Kidney glomerular epithelial cell (primary cell): ENCODE measurements at regions not wholly inside any gene's neighbourhood (a gene's known extent, or its start where the extent isn't known, plus 50 kb on each side); places are given as distances from the start of the nearest gene placed in this dataset.

Experiments used
- DNase-seq: peaks from one replicate; lab custom pipeline; 2025; lab: John Stamatoyannopoulos, UW

DNA sequence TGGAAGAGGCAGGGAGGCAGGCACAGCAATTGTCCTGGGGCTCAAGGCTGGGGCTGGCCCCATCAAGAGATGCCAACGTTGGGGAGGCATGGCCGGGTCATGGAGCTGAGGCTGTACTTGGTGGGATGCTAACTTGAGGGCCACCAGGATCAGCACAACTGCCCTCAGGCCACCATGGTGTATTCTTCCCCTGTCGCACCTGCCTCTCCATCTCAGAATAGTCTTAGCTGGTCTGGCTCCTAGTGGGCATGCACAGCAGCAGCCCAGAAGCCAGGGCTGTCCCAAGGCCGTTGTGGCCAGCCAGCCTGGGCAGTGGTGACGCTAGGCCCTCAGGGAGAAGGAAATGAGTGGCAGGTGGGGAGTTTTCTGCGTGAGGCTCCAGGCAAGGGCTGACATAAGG, 91.3 kb downstream of the DHCR7 start:
- DNase-seq: no peak

DNA sequence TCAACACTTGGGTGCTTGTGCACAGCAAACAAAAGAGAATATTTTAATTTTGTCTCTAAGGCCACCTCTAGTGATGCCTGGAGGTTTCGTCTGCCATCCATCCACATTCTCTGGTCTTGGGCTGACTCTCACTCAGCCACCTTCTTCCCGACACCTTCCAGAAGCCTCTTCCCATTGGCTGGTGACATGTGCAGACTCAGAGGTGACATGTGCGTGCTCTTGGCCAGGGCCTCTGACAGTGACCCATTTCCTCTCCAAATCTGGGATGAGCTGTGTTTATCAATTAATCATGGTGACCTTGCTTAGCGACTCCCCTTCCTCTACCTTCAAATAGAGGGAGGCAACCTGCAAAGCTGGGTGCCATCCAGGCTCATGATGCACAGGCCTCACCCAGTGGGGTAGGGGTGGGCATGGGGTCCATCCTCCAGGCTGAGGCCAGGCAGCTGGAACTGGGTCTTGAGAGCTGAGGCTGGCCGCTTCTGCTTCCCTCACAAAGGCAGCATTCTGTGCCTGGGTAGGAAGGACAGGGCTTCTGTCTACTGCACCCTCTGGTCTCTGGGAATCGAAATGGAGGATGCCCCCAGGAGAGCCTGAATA, 91.8 kb downstream of the DHCR7 start:
- no peak for DNase-seq

DNA sequence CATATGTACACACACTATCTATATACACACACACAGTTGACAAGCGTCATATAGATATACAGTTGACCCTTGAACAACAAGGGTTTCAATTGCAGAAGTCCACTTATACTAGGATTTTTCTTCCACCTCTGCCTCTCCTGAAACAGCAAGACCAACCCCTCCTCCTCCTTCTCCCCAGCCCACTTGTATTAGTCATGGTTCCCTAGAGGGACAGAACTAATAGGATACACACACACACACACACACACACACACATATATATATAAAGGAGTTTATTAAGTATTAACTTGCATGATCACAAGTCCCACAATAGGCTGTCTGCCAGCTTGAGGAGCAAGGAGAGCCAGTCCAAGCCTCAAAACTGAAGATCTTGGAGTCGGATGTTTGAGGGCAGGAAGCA, 92.9 kb downstream of the DHCR7 start:
- DNase-seq: peak; percentile 30

DNA sequence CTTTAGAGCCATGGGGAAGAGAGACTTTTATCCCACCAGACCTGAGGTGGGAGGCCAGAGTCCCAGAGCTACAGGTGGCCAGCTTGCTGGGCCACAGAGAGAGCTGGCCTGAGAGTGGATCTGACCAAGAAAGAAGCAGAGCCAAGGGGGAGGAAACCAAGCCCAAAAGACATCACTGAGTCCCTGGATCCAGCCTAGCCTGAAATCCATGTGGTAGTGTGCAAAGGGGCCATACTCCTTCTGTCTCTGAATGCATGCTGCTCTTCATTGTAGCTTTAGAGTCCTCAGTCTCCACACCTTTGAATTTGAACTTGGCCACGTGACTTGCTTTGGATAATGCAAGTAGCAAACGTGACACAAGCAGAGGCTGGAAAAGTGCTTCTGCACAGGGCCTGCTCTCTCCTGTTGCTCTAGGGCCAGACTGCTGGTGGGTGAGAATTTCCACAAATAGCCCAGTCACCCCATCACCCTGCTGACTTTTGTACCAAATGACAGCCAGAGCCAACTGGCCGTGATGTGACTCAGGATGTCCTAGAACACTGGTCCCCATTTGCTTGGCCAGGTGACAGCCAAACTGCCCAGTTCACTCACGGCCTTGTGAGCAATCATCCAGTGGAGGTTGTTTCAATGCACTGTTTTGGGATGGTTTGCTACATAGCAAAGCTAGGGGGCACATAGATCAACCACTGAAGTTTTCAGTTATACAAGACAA, 93.6 kb downstream of the DHCR7 start:
- no peak for DNase-seq

DNA sequence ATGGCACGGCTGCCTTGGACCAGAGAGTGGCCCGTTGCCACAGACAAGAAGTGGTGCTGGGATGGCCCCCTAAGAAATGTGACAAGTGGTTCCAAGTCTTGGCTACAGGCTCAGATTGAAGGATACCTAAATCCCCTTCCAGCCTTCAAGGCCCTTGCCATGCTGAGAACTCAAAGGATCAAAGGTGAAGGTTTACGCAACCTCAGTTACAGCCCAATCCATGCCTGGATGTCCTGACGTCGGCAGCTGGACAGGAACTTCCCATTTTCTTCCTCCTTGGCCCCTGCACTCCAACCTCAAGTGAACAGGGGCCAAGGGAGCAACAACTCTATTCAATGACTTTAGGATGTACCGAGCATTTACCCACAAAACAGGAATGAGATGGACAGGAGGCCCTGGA, 95.4 kb downstream of the DHCR7 start:
- no peak for DNase-seq

DNA sequence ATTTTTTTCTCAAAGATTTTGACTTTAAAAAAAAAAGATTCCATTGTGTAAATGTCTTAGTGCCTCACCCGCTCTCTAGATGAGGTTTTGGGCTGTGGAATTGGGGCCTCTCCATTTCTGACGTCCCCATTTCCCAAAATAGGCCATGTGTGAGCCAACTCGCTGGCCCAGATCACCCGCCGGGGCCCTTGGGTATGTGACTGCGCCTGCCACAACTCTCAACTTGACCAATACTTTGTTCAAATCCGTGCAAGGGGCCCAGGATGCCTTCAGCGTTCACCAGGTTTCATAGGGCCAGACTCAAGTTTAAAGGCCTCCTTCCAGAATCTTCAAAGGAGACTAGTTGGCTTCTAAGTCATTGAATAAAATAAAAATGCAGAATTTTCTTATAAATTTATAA, 96.0 kb downstream of the DHCR7 start:
- DNase-seq: no peak

DNA sequence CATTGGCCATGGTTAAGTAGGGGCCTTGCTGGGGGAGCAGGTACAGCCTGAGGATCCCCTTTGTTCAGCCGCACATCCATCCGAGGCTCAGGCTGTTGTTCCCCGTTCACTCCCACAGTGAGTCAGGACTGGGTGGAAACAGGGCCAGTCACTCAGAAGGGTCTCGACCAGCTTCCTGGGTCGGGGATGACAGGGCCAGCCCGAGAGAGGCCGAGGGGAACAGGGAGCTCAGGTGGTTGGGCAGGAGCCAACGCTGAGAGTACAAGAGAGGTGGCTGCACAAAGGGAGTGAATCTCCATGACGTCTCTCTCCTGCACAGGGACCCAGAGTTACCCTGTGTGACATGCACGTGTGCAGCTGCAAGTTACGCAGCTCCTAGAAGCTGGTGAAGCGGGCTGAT, 97.2 kb upstream of the SHANK2 start:
- DNase-seq: no peak

DNA sequence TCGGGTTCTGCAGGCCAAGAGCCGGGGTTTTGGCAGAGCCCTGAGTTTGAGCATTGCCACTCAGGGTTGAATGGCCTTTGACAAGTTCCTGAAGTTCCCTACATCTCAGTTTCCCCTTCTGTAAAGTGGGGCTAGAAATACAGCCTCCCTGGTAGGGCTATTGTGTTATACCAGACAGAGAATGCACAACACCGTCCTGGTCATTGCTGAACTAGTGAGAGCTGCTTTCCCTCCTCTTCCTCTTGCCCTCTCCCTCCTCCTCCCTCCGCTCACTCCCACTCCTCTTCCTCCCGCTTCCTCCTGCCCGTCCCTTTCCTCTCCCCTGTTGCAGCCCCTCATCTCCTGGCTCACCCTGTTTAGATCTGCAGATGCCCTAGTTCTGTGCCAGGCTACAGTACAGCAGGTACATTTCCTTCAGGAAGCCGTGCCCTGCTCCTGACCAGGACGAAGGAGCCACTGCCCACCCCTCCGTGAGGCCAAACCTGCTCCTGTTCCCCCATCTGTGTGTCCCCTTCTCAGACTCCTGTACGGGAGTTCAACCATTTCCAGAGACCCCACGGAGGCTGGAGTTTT, 91.5 kb upstream of the SHANK2 start:
- DNase-seq: no peak

DNA sequence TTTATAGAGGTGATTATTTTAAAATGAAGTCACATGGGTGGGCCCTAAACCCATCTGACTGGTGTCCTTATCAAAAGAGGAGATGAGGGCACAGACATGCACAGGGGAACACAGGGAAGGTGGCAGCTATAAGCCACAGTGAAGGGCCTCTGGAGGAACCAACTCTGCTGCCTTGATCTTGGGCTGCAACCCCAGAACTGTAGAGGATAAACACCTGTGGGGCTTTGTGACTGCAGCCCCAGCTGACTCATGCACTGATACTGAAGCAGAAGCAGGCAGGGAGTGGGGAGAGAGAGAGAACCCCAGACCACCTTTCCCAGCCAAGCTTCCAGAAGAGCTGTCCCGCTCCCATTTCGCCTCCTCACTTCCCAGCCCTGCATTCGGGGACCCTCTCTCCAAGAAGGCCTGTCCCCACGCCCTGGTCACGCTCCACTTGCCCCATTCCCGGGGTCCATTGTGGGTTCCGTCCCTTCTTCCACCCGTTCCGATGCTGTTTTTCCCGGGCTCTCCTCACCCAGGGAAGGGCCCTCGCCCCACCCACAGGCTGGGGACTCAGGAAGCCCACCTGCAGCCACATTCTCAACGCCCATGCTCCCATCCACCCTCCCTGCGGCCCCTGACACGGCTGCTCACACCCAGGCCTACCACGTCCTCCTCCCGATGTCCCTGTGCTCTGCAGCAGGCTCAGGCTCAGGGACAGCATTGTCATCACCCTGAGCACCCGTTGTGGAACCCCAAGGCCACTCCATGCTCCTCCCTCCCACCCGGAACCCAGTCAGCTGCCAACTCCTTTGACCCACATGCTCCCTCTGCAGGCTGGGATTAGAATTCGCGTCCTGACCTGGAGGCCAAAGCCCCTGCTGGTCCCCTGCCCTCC, 90.8 kb upstream of the SHANK2 start:
- DNase-seq: peak; percentile 17

DNA sequence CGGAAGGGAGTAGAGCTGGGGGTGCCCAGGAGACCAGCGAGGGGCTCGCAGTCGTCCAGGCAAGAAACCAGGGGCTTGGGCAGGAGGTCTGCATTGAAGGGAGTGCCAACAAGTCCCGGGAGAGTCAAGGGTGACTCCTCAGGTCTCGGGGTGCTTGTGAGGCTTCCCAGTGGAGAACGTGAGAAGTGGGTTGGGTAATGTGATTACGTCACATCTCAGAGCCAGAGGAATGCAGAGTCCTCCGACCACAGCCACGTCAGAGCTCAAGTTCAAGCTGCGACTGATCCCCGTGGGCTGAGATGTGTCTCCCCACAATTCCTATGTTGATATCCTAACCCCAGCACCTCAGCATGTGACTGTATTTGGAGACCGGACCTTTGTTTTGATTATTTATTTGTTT, 89.7 kb upstream of the SHANK2 start:
- DNase-seq: no peak

DNA sequence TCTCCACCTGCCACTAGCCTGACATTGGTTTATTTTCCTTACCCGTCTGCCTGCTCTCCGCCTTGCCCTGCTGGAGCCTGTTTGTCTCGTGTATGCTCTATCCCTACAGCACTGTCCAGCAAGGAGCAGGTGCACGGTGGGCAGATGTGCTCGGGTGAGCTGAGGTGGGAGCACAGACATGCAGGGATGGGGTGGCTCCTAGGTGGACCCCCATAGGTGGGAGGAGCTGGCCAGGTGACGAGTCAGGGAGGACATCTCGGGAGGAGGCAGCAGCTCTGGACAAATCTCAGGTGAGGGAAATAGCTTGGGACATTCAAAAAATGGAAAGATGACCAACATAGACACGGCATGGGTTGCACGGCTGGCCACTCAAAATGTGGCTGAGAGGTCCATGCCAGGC, 89.2 kb upstream of the SHANK2 start:
- DNase-seq: no peak

DNA sequence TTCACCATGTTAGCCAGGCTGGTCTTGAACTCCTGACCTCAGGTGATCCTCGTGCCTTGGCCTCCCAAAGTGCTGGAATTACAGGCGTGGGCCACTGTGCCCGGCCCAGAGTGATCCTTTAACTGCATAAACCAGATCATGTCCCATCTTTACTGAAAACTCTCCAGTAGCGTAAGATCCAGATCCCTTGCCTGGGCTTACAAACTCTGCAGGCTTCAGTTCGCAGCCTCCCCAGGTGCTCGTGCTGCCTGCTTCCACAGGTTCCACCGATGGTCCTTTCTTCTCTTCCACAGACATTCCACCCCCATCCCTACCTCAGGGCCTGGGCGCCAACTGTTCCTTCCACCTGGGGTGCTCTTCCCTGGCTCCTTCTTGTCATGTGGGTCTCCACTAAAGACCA, 88.8 kb upstream of the SHANK2 start:
- DNase-seq: no peak

DNA sequence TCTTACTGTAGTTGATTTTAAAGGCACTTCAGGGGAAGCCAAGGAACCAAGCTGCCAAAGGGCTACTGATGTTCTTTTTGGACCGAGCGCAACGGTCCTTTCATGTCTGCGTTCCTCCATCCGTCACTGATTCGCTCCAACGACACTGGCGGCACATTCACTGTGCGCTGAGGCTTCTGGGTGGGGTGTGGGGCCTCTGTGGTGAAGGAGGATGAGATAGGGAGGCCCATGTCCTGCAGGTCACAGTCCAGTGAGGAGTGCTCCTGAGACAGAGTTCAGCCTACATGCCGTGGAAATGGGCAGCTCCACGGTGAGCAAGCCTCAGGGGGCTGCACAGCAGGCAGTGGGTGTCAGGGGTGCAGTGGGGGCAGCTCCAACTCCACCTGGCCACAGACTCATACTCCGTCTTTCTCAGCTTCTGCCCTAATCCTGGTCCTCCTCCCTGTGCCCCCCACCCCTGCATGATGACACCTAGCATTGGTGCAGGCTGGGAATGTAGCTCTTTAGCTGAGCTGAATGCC, 87.8 kb upstream of the SHANK2 start:
- no peak for DNase-seq

DNA sequence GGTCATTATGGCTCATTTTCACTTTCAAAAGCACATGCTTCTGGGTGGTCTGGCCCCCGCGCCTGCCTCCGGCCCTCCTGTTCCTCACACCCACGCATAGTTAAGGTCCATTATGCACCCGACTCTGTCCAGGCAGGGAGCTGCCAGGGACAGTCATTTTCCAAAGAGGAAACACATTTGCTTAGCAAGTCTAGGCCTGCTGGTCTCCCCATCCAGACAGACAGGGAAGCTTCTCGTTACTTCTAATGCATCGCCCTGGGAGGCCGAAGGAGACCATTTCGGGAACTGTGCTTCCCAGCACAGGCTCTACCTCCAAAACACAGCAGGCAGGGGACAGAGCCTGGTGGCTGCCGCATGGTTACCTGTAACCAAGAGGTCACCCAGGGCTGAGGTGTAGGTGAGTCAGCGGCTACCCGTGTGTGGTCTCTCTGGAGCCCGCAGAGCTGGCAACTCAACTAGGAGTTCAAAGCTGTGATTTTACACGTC, 87.1 kb upstream of the SHANK2 start:
- DNase-seq: no peak

DNA sequence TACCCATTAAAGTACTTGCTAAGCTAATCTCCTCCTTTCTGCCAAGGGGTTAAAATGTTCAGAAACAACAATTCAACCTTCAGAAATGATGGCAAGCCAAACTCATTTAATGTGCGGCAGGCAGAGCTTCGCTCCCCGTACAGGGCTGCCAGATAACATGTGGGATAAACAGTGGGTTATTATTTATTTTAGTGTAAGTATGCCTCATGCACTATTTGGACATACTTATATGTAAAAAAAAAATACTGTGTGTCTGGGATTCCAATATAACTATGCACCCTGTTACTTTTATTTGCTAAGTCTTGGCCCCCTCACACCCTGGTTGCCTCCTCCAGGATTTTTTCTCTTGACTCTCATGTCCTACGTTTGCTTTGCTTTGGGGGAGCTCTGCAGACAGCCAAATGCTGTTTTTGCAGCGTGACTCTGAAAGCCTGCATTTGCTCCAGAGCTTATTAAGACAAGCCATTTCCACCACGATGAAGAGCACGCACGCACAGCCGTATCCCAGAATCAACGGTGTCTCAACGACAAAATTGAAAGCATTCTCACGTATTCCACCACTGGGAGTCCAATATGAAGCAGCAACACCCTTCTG, 86.5 kb upstream of the SHANK2 start:
- DNase-seq: no peak

DNA sequence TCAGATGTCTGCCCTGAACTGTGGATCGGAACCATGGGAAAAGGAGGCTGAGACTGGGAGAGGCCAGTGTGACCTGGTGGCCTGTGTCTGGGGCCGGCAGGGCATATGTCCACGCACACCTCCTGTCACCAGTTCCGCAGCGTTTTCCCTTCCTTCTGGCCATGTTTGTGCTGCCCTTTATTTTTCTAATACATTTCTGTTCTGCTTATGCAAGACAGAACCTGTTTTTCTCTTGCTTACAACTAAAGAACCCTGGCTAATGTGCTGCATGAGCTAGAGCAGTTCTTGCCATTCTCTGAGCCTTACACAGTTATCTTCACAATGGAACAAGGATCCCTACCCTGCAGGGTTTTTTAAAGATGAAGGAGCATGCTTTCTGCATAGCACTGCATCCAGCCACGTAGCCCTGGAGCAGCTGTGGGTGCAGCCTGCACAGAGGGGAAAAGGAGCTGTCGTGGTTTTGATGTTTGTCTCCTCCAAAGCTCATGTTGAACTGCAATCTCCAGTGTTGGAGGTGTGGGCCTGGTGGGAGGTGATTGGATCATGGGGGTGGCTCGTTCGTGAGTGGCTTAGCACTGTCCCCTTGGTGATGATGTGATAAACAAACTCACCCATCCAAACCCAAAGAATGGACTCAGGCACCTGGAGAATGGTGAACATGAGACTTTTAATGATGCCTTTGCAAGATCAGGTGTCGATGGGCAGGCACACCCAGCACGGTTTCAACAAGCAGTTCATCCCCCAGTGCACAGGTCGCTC, 84.8 kb upstream of the SHANK2 start:
- DNase-seq: no peak

DNA sequence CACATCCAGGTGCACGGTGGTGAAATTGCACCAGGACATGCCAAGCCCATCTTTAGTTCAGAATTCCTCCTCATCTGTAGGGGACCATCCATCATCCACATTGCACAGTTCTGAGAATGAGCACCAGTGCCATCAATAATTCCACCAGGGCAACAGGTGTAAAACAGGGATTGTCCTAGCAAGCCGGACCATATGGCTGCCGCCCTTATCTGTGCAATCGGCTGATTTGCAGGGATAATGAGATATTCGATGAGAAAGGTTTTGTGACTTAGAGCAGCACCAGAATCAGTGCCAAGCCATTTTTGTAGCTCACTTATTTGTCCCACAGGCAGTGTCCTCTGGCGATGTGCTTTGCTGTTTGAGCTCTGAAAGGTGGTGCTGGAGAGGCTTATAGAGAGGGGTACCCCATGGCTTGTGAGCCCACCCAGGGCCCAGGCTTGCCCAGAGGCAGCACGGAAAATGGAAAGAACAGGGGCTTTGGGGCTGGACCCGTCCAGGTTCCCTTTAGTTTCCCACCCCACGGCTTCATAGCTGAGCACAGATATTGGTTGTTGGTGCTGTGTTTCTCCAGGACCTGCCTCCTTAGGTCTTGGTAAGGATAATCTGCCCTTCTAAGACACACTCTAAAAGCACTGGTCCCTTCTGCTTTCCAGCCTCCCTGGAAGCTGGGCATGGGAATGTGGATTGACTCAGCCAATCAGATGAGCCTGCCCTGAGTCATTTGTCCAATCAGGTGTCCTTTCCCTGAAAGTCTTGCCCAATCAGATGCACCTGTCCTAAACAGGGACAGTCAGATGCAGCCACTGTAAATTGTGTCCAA, 84.0 kb upstream of the SHANK2 start:
- no peak for DNase-seq

DNA sequence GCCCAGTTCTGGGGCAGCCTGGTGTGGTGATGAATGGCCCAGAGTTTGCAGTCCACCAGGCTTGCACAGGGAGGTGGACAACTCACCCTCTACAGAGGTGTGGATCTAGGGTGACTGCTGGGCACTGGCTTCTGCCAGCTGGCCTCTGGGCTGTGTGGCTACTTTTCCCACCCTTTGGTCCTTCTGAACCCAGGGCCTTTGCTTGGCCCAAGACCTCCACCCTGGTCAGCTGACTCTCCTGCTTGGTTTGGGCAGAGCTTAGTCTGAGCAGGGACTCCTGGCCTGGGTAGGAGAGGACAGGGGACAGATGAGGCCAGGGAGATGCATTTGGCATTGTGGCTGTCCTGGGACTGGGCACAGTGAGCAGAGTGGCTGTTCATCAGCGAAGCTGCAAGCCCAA, 83.0 kb upstream of the SHANK2 start:
- no peak for DNase-seq

DNA sequence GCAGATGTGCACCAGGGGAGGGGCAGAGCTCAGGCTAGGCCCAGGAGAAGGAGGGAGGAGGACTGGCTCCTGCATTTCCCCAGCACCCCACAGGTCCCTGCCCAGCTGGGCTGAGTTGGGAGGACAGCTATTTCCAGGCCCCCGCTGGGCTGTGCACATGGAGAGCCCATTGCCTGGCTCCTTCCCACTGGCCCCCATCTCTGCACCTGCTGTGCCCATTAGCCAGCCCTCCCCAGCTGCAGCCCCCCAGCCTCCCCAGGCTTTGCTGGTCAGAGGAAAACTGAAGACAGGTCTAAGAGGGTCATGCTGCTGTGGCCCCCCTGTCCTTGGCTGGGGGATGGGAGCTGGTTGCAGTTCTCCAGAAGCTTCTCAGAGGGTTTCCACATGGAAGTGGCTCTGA, 81.8 kb upstream of the SHANK2 start:
- no peak for DNase-seq

DNA sequence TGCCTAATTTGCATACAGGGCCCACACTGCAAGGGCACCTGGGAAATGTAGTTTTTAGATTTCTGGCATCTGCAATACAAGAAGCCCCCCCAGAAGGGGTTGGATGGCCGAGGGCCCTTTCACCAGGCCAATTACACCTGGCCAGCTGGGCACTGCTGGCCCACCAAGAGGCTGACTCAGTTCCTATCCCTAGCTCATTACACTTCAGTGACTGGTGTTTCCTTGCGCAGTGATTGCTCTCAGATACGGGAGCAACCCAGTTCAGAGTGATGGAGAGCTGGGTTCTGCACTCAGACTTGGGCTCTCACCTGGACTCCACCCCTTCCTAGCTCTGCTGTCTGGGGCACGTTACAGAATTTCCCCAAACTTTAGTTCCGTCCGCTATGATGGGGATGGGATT, 81.1 kb upstream of the SHANK2 start:
- DNase-seq: no peak
